ENCODE measurements at regions not wholly inside any gene's neighbourhood (a gene's known extent, or its start where the extent isn't known, plus 50 kb on each side); places are given as distances from the start of the nearest gene placed in this dataset.

- TF ChIP-seq CTCF (IDR thresholded peaks at IDR 0.05): no peak
- no peak for TF ChIP-seq POLR2AphosphoS5 (IDR thresholded peaks at IDR 0.05; ENCODE audit: low read depth, low read length)
- TF ChIP-seq RCOR1 (IDR thresholded peaks at IDR 0.05; ENCODE audit: low read length): no peak
- TF ChIP-seq RAD21 (IDR thresholded peaks at IDR 0.05; ENCODE audit: low read length): no peak
These were observed 342.6 kb upstream of the CCNH start (continued) for GRCh38 chr5:87755360-87755759.

- TF ChIP-seq TAF1 (IDR thresholded peaks at IDR 0.05; ENCODE audit: borderline replicate concordance, low read depth, low read length): no peak
- TF ChIP-seq PBX3 (IDR thresholded peaks at IDR 0.05): no peak
- no peak for TF ChIP-seq USF1 (IDR thresholded peaks at IDR 0.05; ENCODE audit: borderline replicate concordance, low read depth)
- no peak for TF ChIP-seq EP300 (IDR thresholded peaks at IDR 0.05; ENCODE audit: borderline replicate concordance in 1 of 2, low read depth in 1 of 2, low read length in 1 of 2)
- no peaks in the 10 kb centered on the region for H3K4me1 ChIP-seq (ENCODE audit: control insufficient read depth in 1 of 2, insufficient read depth in 2 of 2, low read depth in 1 of 2, low read length in 1 of 2)
- no peak for DNase-seq
- CTCF ChIA-PET: interaction anchor here (1.4 to 4.6 kb wide), 2 partner anchors 11 to 27 kb away, joined by 3 to 16 read pairs; no protein-coding TSS in a partner anchor
- H3K36me3 ChIP-seq (replicated peaks in 1 of 2; ENCODE audit: control insufficient read depth in 1 of 2, insufficient read depth in 2 of 2, low read length in 1 of 2): no peaks in the 10 kb centered on the region
- no peaks in the 10 kb centered on the region for H4K20me1 ChIP-seq (ENCODE audit: insufficient read depth)
- 16% methylated on average over 6 of the region's 6 CpGs for WGBS (ENCODE audit: low lambda C conversion rate)
- POLR2A ChIA-PET: no interaction called here
- H3K27ac ChIP-seq (ENCODE audit: low read depth in 2 of 2, low read length in 1 of 2): no peak overlapping the region
- no peaks in the 10 kb centered on the region for H3K27me3 ChIP-seq (ENCODE audit: insufficient read depth)
- no peaks in the 10 kb centered on the region for H3K9me3 ChIP-seq
- H3K9me2 ChIP-seq: no peaks in the 10 kb centered on the region
- no peaks in the 10 kb centered on the region for H3K79me2 ChIP-seq (ENCODE audit: insufficient read depth)
- no peak overlapping the region for H3K4me2 ChIP-seq
- H3F3A ChIP-seq (replicated peaks; ENCODE audit: insufficient read depth): no peaks in the 10 kb centered on the region
- no peak overlapping the region for H2AFZ ChIP-seq (ENCODE audit: low read depth)
- H3K4me3 ChIP-seq (ENCODE audit: low read depth in 2 of 2, low read length in 1 of 2): no peak overlapping the region
- no peak overlapping the region for H3K9ac ChIP-seq
These were observed 341.5 kb upstream of the CCNH start for GRCh38 chr5:87754009-87754757.

GRCh38 chr5:87752362-87752761, 339.6 kb upstream of the CCNH start:
- Histone ChIP-seq H3K79me2 (ENCODE audit: insufficient read depth) (no peaks in the 10 kb centered on the region), H3K4me1 (ENCODE audit: control insufficient read depth in 1 of 2, insufficient read depth in 2 of 2, low read depth in 1 of 2, low read length in 1 of 2) (no peaks in the 10 kb centered on the region), H3K9me2 (no peaks in the 10 kb centered on the region), H4K20me1 (ENCODE audit: insufficient read depth) (no peaks in the 10 kb centered on the region), H2AFZ (ENCODE audit: low read depth) (no peak overlapping the region), H3K9me3 (no peaks in the 10 kb centered on the region), H3K27me3 (ENCODE audit: insufficient read depth) (no peaks in the 10 kb centered on the region), H3K36me3 (replicated peaks in 1 of 2; ENCODE audit: control insufficient read depth in 1 of 2, insufficient read depth in 2 of 2, low read length in 1 of 2) (no peaks in the 10 kb centered on the region), H3K4me3 (ENCODE audit: low read depth in 2 of 2, low read length in 1 of 2) (no peak overlapping the region), H3K4me2 (no peak overlapping the region), H3K27ac (ENCODE audit: low read depth in 2 of 2, low read length in 1 of 2) (no peak overlapping the region), H3K9ac (no peak overlapping the region), H3F3A (replicated peaks; ENCODE audit: insufficient read depth) (no peaks in the 10 kb centered on the region)
- ChIA-PET POLR2A (no interaction called here), CTCF (interaction anchor here (0.5 to 4.6 kb wide), 2 partner anchors 29 to 91 kb away, joined by 3 to 16 read pairs; no protein-coding TSS in a partner anchor)
- WGBS (ENCODE audit: low lambda C conversion rate): 29% methylated on average over 4 of the region's 4 CpGs
- TF ChIP-seq MAX (IDR thresholded peaks at IDR 0.05; ENCODE audit: low read depth) (no peak), USF1 (IDR thresholded peaks at IDR 0.05; ENCODE audit: borderline replicate concordance, low read depth) (no peak), CTCF (IDR thresholded peaks at IDR 0.05) (no peak), SMC3 (IDR thresholded peaks at IDR 0.05; ENCODE audit: low read depth, low read length) (no peak)
- DNase-seq: no peak

All from SK-N-SH (cell line).